Activated T-cell treated with anti-CD3 and anti-CD28 coated beads for 24 hours (primary cell): ENCODE measurements at regions not wholly inside any gene's neighbourhood (a gene's known extent, or its start where the extent isn't known, plus 50 kb on each side); places are given as distances from the start of the nearest gene placed in this dataset.
"Not testable (repeated sequence)": the region's sequence is repeated elsewhere in the genome, so short reads cannot be mapped to it uniquely, and the experiment has no call there.

Experiments
- DNase-seq: peaks from one replicate; pipeline ENCODE4 v3.0.0-alpha.2; 2020; ENCODE audit warnings: low read depth

GRCh38 chr12:131229426-131230339 is 276.0 kb downstream of the ADGRD1 start:
- DNase-seq = no peak

GRCh38 chr12:131230340-131231031 is 276.8 kb downstream of the ADGRD1 start:
- DNase-seq = no peak

GRCh38 chr12:131231032-131231980 is 277.6 kb downstream of the ADGRD1 start:
- no peak for DNase-seq

DNA sequence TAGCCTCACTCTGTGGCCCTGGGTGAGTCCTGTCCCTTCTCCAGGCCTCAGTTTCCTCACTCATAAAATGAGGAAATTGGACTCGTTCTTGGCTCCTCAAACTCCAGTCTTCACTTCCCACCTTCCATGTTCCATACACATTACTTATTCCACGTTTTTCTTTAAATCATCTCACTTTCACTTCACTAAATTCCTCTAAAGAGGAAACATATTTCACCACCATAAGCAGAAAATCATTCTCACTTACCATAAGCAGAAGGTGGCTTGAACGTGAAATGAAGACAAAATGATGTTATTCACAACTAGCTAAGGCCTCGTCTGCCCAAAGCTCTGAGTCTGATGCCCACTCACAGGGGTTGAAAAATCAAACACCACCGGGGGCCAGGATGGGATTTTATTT is 278.3 kb downstream of the ADGRD1 start:
- no peak for DNase-seq

DNA sequence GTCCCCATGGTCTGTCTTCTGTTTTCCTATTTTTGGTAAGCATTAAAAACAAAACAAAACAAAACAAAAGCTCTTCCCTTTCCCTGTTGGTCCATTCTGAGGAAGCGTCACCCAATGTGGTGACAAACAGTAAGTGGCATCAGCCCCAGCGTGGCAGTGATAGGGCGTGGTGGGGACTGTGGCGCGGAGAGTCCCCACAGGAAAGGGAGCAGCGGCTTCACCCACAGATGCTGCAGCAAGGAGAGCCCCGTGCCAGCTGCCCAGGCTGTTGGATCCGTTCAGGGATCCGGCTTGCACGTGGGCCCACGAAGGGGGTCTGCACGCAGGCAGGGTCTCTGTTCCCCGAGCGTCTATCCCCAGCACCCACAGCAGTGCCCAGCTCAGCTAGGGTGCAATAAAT is 279.2 kb downstream of the ADGRD1 start:
- not testable (repeated sequence) for DNase-seq

DNA sequence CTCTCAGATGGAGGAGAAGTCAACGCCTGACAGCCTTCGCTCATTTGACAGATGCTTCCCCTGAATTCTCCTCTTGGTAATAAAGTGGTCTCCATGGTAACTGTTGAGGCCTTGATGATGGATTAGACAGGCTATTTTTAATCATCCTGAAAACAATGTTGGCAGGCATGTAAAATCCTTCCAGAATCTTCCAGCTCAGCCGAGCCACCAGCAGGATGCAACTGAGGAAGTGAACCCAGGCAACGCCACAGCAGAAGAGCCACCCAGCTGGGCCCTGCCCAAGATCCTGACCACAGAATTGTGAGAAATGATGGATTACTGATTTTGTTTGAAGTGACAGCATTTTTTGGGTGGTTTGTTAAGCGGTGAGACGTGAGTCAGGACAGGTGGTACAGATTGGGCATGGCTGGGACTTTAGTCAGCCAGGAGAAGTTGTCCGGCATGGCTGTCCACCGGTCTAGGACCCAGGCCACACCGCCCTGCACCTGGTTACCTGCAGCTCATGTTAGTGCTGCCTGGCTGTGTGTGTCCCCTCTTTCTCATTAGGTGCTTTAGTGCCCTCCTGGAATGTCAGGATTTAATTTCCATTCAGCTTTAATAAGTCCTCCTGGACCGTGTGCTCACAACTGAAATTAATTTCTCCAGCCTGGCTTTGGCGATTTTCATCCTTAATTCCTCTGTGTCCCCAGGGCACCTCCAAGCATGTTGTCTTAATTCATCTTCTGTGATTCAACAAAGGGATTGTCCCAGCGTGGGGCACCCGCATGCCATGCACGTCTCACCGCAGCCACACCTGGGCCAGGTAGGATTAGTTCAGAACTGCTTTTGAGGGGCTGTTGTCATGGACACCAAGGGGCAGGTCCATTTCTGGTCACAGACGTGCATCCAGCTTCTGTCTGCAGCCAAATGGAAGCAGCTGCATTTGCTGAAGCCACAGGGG is 280.4 kb downstream of the ADGRD1 start:
- DNase-seq = not testable (repeated sequence)

- not testable (repeated sequence) for DNase-seq
Observed at GRCh38 chr12:131234841-131235271, 281.1 kb downstream of the ADGRD1 start.

- no peak for DNase-seq
Observed at GRCh38 chr12:131235871-131236271, 282.2 kb downstream of the ADGRD1 start.

DNA sequence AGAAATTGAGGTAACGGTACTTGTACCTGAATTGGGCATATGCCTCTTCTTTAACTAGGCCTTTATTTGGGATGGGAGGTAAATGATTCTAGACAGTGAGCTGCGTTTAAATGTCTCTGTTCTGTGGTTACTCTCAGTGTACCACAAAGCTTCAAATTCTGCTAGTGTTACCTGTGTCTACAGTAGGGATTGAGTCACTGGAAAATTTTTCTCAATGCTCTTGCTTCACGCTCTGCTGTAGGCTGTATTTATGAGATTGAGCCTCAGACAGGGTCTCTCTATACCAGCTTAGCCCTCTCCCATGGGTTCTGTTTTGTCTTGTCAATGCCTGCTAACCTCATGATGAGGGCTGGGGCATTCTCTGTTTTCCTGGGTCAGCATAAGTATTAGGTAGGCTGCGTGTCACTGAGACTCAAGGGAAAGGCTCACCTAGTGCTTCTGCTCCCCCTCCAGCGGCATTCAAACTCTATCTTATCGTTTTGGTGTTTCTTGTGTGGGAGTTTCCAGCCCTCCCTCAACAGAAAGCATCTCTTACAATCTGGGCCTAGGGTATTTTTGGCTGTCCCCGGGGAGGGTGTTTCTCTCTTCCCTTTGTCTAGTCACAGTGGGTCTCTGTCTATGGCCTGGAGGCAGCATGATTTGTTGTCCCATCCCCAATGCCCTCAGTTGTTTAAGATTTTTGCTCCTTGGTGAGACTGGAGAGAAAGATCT is 285.8 kb downstream of the ADGRD1 start:
- DNase-seq = no peak

- DNase-seq = no peak
Observed at GRCh38 chr12:131241517-131241916, 287.8 kb downstream of the ADGRD1 start.

GRCh38 chr12:131242741-131243496 is 289.2 kb downstream of the ADGRD1 start:
- DNase-seq = no peak

GRCh38 chr12:131244157-131244688 is 290.5 kb downstream of the ADGRD1 start:
- not testable (repeated sequence) for DNase-seq

DNA sequence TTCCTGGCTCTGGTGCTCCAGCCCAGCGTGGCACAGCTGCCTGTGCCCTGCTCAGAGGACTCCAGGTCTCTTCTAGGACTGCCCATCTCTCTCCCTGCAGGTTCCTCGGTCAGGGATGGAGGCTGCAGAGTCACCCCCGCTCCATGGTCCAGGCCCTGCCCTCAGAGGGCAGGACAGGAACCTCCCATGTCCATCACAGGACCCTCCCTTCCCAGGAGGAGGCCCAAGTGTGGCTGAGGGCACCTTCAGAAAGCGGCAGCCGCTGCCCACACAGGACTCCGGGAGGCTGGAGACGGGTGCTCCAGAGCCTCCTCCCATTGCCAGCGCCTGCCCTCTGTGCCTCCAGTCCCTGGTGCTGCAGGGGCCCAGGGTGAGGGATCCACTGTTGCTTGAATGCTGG is 291.5 kb downstream of the ADGRD1 start:
- DNase-seq = not testable (repeated sequence)

DNA sequence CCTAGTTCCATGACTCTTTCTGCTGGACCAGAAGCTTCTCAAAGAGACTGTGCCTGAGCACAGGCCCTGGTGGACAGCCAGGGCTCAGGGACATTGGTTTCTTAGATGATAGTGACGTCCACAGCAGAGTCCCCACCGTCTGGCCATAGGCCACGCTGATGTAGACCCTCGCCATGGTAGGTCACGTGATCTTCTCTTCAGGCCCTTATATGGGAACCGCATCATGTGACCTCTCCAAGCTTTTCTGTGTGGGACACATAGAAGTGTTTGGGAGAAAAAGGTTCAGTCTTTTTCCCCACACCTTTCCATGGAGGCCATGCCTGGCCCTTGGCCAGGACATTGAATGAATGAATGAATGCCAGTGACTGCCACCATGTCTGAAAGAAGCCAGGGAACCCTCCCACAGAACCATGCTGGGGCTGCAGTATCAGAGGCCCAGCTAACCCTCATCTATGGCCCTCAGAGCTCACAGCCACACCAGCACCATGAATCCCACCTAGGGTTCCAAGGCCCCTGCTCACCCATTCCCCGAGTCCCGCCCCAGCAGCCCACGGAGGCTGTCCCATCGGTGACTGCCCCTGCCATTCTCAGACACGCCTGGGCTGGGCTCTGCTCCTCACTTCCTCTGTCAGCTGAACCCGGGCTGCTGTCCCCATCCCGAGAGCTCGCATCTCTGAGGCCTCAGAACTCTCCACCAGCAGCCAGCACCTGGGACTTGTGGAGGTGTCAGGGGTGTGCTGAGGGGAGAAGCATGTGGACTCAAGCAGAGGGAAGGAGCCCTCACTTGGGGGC is 292.1 kb downstream of the ADGRD1 start:
- no peak for DNase-seq

DNA sequence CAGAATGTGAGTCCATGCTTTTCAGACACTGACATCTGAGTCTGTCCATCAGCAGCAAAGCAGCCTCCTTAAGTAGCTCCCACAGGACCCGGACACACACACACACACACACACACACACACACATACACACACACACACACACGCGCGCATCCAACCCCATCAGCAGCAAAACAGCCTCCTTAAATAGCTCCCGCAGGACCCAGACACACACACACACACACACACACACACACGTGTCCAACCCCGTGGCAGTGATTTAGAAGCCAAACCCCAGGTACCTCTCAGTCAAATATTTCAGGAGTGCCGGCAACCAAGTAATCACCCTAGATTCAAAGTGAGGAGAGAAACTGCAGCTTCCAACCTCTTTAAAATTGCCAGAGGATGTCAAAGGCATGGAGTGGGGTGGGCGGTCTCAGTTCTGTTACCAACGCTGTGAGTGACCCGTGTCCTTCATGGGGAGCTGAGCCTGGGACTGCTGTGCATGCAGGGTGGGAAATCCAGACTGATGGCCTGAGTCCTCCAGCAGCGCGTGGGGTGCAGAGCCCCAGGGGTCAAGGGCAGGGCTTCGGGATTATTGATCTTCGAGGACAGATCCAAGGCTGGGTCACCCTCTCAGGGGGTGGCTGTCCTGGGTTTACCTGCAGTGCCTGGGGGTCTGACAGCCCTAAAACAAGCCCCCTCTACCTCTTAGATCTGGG is 293.5 kb downstream of the ADGRD1 start:
- not testable (repeated sequence) for DNase-seq

DNA sequence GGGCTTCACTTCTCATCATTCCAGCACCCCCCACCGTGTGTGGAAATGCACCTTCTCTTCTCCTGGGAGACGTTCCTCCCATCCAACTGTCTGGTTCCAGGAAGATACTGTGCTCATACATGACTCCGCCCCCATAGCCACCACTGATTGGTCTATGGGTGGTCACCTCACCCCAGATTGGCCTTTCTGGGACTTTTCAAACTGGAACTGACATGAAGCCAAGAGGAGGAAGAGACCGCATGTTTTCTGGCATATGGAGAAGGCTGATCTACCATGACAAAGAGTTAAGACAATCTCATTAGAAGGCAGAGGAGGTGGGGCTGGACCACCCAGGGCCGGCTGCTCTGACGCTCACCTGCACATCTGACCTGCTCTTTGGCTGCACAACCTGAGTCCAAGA is 294.2 kb downstream of the ADGRD1 start:
- DNase-seq = not testable (repeated sequence)

DNA sequence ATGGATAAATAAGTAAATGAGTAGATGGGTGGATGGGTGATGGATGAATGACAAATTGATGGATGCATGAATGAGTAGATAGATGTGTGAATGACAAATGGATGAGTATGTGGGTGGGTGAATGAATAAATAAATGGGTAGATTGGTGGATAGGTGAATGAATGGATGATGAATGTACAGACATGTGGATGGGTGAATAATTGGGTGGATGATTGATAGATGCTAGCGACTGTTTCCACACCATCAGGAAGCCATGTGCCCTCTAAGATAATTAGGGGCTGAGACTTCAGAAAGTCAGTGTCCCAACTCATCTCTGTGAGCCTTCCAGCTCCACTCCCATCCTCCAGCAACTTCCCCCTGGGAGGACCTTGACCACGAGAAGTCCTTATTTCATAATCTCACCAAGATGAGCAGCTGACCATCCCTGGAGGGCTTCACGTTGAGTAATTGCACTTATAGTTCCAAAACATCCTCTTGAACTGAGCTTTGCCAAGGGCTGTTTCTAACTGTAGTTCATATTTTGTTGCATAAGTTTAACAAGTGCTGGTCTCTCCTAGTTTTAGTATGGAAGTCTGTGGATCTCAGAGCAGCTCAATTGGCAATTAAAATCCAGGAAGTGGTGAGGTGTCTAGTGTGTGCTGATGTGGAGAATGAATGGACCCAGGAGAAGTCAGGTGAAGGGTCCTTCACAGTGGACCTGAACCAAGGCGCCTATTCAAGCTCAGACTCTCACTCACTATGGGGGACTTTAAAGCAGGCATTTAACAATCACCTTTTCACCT is 295.7 kb downstream of the ADGRD1 start:
- DNase-seq = no peak
